ENCODE measurements at regions not wholly inside any gene's neighbourhood (a gene's known extent, or its start where the extent isn't known, plus 50 kb on each side); places are given as distances from the start of the nearest gene placed in this dataset.

DNA sequence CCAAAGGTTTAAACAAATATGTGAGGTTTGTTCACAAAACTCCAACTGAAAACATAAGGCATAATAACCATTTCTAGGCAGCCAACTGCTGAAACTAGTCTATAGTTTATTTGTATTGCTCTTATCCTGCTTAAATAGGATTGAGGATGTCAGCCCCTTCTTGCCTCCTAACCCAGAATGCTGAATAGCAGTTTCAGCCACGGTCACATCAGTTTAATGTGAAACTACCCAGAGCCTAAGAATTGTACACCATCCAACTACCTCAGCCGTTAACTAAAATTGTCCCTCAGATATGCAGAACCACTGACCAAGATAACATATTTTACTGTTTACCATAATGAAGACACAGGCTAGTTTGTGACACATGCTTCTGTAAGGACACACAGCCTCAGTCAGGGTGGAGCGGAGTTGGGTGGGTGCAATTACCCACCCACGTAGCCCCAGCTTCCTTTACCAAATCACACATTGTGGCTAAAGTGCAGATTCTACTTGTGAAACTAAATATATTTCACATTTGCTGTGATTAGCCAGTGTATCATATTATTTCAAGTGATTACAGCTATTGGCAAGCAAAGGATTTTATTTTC is 259.9 kb downstream of the EFNB2 start:
- TF ChIP-seq POLR2AphosphoS5 (IDR thresholded peaks at IDR 0.05; ENCODE audit: low read depth, low read length) (no peak), POLR2A (IDR thresholded peaks at IDR 0.05; ENCODE audit: low read depth, low read length) (no peak), TAF1 (IDR thresholded peaks at IDR 0.05; ENCODE audit: low read depth, low read length) (no peak), SPI1 (IDR thresholded peaks at IDR 0.05; ENCODE audit: low read depth, low read length) (no peak), PAX5 (IDR thresholded peaks at IDR 0.05; ENCODE audit: insufficient read depth, low read length, severe bottlenecking) (no peak), POU2F2 (IDR thresholded peaks at IDR 0.05; ENCODE audit: low read depth, low read length) (no peak)

All from GM12891 (cell line).